ENCODE measurements at regions not wholly inside any gene's neighbourhood (a gene's known extent, or its start where the extent isn't known, plus 50 kb on each side); places are given as distances from the start of the nearest gene placed in this dataset.

DNA sequence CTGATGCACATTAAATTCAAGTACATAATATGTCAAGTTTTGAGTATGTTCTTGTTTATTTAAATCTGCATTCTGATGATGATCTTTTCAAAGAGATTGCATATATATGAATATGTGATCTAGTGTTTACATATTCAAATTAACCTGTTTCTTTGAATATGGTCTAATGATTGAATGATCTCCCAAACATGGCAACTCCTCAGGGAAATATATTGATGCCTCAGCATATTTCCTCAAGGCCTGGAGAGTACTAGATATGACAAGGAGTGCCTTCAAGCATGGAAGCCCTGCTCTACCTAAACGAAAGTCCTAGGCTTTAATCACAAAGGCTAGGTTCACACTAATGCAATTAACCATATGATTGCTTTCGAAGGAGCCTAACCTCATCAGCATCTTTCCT is 532.8 kb downstream of the ZIC1 start:
- FAIRE-seq = no peak

DNA sequence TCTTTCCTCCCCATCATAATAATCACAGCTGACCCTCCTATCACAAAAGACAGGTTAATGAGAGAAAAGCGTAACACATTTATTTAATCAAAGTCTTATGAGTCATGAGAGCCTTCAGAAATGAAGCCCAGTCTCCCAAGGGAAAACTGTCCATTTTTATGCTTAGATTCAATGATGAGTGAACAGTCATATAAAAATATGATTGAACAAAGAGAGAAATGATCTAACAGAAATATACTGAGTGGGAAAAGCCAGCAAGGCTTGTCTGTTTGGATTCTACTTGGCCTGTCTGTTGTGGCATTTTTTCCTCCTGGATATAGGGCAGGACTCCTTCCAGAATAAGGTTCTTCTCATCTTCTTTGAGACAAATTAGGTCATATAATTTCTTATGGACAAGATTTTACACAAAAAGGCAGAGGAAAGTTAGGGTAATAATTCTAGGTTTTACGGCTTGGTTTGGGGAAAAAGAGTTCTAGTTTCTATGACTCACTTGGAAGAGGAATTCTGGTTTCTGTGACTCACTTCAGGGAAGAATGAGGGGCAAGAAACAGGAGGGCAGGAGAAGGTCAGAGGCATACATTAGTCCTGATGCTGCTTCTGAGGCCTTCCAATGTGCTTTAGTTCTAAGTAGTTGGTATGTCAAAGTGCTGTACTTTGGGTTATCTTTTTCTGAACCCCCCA is 534.2 kb downstream of the ZIC1 start:
- no peak for FAIRE-seq

DNA sequence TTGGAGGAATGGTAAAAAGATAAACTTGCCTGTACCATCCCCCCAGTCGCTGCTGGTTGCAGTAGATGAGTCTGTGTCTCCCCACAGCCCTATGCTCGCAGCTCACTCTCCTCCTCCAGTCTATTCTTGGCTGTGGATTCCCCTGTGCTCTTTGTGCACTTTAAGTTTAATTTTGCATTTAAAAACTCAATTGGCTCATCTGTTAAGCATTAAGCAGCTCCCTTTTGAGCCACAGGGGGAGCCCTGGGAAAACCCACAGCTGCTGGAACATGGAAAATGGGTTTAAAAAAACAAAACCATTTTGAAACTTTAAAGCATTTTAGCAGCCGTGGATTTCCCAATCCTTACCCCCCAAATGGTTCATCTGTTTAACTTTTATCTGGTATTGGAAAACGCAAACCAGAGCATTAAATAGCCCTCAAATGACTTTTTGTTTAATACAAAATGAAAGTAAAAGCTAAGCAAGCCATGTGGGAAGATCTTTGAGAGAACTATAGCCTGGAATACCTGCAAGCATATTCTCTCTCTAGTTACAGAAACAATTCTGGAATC is 536.9 kb downstream of the ZIC1 start:
- no peak for FAIRE-seq

DNA sequence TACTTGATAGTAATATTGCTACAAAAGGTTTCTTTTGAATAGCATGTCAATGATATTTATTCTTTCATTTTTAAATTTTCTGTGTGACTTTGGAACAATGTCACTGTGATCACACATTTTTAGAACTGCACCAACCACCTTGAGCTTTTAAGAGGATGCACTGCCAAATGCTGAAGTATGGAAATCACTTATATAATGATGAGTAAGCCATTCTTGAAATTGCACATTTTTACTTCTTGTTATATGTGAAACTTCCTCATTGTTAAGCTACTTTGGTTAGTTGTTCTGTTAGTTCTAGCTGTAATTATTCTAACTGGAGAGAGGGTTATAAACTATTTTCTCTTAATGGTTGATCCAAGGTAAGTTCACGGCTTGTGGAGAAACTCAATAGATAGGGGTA is 547.5 kb downstream of the ZIC1 start:
- no peak for FAIRE-seq

DNA sequence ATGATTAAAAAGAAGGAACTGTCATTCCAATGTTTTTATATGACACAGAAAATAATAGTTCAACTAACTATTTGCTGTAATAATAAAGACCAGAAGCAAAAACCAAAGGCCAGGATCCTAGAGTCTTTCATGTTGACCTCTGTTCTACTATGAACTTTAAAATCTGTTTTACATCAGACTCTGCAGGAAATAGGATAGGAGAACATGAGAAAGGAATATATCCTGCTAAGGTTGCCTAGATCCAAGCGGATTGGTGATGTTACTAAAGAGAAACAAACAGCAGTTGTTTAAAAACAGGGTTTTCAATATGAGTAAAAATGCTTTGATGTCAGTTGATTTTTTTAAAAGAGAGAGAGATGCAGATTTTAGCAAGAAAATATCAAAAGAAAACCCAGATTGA is 549.6 kb downstream of the ZIC1 start:
- FAIRE-seq = no peak

DNA sequence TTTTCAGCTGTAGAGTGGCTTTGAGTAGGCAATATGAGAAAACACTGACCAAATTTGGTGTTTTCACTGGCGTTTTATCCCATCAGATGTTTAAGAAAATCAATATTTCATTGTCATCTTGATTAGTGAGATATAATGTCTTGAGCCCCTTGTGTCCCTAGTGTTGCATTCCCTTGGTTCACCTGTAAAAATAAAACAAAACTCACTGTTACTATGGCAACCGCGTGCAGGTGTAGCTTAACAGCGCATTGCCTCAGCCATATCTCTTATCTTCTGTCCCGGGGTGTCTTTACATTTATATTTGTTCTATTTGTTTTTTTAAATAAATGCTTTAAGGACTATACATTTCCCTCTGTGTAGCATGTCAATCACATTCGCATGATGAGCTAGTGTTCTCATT is 551.6 kb downstream of the ZIC1 start:
- no peak for FAIRE-seq

DNA sequence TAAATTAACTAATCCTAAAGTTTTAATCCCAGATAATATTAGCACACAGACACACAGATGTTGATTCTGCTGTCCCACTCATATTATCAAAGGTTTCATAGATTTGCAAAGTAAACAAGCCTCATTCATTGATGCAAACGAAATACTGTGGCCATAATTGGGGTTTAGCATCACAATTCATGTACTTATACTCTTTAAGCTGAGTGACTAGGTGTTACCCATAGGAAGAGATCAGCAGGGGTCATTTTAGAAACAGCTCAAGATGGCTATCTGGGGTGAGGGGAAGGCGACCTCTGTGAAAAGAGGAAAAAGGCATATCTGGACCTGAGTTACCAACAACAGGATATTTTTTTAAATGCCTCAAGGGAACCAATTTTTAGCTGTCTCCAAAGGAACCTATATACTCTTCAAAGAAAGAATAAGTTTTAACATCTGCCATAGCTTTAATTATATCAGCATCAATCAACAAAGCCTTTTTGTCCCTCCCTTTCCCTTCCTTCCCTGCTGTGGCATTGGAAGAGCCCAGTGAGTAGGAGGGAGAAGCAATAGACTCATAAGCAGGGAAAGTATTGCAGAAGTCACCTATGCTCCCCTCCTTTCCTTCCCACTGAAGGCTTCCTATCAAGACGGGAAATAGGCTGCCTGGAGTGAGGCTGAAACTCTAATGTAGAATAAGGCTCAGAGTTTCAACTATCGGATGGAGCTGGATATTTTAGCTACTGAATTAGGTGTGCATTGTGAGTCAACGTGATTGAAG is 553.4 kb downstream of the ZIC1 start:
- no peak for FAIRE-seq

DNA sequence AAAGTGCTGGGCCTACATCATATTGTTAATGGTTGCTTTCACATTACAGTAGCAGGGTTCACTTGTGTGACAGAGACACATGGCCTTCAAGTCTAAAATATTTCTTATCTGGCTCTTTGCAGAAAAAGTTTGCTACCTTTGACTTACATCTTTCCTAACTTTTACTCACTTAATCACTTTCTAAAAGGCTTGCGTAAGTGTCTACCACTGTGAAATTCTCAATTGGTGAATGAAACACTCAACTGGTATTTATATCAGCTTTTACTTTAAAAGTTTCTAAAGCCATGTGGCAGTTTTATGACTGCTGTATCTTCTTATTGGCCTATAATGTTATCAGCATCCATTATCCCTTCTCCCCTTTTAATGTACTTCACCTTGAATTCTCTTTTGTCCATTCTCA is 554.5 kb downstream of the ZIC1 start:
- FAIRE-seq = no peak

DNA sequence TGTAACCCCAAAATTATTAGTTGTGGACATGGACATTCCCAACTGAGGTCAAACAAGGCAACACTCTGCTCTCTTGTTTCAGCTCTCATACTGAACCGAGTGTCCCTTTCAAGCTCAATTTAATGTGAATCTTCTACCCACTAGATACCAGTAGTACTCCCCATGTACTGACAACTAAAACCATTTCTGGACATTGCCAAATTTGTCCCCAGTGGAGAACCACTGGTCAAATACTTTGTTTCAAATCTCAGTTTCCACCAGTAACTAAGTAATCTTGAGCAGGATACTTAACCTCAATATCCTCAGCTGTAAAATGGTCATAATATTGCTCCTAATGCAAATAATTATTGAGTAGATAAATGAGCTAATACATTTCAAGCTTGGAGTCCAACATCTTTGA is 566.0 kb downstream of the ZIC1 start:
- FAIRE-seq = no peak

DNA sequence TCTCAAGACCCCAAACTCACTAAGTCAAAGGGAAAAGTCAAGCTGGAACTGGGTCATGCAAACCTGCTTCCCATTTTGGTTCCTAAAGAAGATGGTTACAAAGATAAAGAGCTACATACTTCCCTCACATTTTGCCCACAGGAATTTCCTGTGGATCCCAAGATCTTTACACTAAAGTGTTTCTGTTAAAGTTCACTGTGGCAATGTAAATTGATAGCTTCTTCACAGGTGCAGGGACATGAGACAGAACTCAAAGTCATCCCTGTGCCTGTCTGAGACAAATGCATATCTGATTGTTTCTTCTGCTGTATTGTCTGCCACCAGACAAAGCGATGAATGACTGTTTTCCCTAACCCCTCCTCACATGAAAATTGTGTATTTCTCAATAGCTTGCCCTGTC is 567.8 kb downstream of the ZIC1 start:
- FAIRE-seq = no peak

DNA sequence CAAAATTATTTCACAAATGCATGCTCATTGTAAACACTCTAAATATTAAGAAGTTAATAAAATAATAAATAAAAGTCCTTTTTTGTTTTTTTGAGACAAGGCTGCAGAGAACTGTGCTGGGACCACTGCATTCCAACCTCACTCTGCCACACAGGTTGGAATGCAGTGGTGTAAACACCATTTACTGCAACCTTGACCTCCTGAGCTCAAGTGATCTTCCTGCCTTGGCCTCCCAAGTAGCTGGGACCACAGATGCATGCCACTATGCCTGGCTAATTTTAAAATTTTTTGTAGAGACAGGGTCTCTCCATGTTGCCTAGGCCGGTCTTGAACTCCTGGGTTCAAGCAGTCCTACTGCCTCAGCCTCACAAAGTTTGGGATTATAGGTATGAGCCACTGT is 578.4 kb downstream of the ZIC1 start:
- no peak for FAIRE-seq

DNA sequence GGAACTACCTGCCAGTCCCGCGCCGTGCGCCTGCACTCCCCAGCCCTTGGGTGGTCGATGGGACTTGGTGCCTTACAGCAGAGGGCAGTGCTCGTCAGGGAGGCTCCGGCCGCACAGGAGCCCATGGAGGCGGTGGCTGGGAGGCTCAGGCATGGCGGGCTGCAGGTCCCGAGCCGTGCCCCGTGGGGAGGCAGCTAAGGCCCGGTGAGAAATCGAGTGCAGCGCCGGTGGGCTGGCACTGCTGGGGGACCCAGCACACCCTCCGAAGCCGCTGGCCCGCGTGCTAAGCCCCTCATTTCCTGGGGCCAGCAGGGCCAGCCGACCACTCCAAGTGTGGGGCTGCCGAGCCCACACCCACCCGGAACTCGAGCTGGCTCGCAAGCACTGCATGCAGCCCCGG is 580.2 kb downstream of the ZIC1 start:
- FAIRE-seq = no peak

DNA sequence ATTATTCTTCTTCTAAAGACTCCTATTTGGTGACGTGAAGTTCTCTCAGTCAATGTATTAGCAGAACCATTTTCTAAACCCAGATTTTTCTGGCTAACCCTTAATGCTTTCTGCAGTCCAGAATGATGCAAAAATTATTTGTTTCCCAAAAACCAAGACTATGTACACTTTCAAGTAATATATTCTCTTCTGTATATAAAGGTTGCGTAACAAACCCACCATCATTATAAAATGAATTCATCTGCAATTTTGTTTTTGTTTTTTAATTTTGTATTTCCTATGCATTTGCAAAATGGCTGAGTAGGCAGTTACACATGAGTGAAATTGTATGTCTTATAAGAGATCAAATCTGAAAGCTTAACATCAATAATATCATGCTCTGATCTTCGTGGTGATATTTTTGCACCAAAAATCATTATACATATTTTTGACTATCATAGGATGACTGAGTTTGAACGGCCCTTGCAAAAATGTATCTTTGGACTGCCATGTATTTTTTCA is 593.6 kb downstream of the ZIC1 start:
- no peak for FAIRE-seq

DNA sequence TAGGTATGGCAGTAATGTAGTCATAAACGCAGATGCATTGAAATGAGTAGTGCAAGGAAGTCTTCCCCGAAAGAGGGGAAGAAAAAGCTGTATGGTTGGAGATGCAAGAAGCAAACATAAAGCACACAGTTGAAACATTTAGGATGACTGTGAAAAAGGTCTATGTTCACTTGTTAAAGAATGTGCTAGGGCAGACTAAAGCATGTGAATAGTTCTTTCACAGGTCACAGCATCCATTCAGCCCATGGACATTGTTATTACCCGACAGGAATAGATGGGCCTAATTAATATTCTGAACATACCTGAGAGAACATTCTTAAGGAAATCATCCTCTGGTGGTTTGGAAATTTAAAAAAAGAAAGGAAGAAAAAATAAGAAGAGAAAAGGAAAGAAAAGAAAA is 595.2 kb downstream of the ZIC1 start:
- FAIRE-seq = no peak

DNA sequence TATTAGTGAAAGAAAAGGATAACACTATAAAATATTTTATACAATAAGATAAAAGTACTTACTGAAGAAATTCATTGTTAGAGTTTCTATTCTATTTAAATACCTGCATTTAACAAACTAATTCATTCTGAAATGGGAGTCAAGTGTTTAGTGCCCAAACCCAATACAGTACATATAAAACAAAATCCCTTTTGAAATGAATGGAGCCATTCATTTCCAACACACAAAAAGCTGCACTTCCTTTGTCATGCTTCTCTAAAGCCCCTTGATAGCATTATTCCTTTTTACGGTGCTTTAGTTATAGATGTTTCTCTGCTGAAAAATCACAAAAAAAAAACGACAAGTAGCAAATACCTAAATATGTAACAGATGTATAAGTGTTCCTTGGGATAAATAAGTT is 596.3 kb downstream of the ZIC1 start:
- no peak for FAIRE-seq

DNA sequence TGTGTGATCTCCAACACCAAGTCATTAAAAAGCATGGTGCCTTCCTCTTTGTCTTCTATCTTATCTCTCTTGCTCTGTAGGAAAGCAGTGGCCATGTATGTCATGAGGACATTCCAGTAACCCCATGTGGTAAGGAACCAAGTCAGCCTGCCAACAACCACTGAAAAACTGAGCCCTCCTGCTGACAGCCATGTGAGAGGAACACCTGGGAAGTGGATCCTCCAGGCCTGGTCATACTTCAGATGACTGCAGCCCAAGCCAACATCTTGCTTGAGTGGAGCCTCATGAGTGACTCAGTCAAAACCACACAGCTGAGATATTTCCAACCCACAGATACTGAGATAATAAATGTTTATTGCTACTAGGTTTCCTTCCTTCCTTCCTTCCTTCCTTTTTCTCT is 597.3 kb downstream of the ZIC1 start:
- FAIRE-seq = no peak

DNA sequence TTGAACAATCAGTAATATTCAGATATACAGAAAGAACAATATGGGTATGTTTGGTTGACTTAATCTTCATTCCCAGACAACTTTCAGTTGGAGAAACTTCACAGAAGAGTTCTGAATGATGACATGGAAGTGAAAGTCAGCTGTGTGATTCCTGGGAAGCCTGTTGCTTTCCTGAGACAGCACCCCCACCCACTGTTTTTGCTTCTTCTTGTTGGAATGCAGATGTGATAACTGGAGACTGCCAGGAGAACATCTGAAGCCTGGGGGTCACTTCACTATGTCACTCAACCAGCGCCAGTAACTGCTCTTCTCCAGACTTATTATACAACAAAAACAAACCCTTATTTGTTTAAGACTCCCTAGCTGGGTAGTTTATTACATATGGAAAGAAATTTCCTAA is 599.4 kb downstream of the ZIC1 start:
- FAIRE-seq = no peak

DNA sequence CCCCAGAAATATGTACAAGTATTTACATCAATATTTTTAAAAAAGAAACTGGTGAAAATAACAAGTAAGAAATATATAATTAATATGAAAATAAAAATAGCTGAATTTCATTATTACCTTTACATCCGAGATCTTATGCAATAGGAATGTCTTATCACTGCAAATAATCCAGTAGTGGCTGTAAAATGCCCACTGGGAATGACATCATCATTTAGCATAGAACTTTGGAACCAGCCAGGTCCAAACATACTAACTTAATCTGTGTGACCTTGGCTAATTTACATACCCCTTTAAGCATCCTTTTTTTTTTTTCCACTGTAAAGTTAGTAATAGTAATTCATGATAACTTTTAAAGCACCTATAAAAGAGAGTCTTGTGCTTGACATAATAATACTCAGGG is 611.7 kb downstream of the ZIC1 start:
- FAIRE-seq = no peak

DNA sequence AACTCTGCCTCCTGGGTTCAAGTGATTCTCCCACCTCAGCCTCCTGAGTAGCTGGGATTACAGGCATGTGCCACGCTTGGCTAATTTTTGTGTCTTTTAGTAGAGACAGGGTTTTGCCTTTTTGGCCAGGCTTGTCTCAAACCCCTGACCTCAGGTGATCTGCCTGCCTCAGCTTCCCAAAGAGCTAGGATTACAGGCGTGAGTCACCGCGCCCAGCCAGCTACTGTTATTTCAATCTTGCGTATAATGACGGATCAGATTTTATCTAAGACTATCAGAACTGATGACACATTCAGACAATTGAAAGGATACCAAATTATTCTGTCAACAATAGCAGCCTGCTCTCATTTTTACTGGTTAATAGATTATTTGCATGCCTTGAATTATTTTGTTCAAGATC is 612.2 kb downstream of the ZIC1 start:
- no peak for FAIRE-seq

DNA sequence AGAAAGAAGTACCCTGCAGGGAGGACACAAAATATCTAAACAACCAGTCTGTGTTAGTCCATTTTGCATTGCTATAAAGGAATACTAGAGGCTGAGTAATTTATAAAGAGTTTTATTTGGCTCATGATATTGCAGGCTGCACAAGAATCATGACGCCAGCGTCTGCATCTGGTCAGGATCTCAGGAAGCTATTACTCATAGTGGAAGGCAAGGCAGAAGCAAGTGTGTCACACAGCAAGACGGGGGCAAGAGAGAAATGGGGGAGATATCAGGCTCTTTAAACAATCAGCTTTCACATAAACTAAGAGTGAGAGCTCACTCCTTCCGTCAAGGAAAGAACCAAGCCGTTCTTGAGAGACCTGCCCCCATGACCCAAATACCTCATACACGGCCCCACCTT is 614.8 kb downstream of the ZIC1 start:
- FAIRE-seq = no peak

DNA sequence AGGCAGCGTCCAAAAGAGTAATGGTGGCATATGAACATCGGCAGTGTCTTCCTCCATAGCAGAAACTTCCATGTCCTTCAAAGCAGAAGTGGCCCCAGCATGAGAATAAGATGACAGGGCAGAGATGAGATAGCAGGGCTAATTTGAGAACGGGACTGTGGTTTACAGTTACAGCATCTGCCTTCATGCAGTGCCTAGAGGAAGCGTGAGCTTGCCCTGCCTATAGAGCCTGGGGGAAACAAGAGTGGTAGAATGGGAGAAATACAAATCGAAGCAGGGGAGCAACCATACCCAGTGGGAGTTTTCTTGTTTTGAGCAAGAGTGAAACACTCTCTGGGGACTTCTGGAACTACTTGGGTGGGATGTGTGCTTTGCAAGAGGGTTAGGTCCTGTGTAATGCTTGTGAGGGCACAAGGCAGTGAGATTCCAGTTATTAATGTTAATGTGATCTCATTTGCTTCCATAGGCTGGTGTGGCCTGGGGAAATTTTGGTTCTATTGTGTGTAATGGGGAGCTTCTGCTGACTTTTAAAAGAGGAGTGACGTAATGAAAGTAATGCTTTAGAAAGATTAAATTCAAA is 616.9 kb downstream of the ZIC1 start:
- FAIRE-seq = no peak

DNA sequence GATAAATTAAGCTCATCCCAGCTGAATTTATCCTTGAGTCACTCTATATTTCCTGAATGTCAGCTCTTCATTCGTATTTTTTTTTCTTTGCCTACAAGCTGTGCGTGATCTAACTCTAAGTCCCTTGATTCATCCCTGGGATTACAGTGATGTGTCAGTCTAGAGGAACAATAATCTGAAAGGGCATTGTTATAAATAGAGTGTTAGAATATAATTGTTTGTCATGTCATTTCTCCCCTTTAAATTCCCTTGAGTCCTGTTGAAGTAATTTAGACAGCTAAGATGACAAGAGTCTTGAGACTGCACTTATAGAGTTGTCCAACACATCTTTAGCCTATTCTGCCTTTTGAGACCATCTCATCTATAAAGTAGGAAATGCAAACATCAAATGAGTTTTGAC is 621.8 kb downstream of the ZIC1 start:
- no peak for FAIRE-seq

DNA sequence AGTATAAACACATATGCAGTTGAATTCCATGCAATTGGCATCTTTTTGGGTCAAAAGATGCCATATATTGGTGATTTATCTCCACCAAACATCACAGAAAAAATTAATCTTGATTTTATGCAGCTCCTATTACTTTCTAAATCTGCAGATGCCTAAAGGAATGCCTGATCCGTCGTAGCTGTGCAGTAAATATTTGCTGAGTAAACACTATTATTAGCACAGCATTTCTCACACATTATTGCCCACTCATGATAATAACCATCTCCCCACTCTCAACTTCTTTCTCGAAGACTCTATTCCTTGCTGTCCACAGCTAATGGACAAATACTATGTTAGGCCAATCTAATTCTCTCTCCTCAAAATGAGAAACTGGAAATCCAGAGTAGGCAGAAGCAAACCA is 625.2 kb downstream of the ZIC1 start:
- FAIRE-seq = no peak

DNA sequence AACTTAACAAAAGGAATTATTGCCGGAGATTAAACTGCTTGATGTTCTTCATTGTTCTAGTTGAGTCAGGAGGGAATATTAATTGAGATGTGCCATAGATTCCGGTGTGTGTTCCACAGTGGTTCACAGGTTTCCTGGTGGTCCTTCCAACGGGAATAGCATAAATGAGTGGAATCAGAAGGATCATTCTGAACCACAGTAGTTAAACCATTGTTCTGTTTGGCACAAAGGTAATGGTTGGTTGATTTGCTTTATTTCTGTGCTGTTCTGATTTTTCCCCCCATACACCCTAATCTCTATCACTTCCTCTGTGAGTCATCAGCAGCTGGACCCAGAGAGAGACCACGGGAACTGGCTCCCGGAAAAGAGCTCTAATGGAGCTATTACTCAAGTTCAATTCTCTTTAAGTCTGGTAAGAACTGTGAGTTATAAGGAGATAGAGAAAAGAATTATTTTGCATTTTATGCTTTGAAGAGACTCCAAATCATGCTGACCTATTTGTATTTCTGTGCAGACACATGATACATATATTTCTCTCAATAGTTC is 627.2 kb downstream of the ZIC1 start:
- FAIRE-seq = no peak
